Dermis microvascular lymphatic vessel endothelial cell (primary cell): ENCODE measurements at regions not wholly inside any gene's neighbourhood (a gene's known extent, or its start where the extent isn't known, plus 50 kb on each side); places are given as distances from the start of the nearest gene placed in this dataset.
"Not testable (repeated sequence)": the region's sequence is repeated elsewhere in the genome, so short reads cannot be mapped to it uniquely, and the experiment has no call there.

Experiments
- DNase-seq, 2 donors: peaks; one replicate each; pipeline versions ENCODE4 v3.0.0 to v3.0.0-alpha.2; 2010; ENCODE audit warnings: low read depth in 2 of 2

- DNase-seq: no peak
These were observed 1174.6 kb upstream of the LRRTM3 start for GRCh38 chr10:65751218-65751617.

DNA sequence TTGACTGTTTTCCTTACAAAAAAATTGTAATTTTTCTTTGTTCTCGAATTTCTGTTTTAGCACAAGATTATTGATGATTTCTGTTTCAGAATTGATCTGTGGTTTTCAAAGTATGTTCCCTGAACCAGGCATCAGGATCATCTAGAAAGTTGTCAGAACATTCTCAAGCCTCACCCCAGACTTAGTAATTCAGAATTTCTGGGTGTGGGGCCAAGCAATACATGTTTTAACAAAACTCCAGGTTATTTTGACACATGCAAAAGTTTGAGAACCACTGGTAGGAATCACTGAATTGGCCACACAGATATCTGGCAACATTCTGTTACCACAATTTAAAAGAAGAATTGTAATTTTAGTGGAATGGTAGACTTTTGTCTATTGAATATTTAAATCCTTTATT is 1173.9 kb upstream of the LRRTM3 start:
- no peak for DNase-seq

DNA sequence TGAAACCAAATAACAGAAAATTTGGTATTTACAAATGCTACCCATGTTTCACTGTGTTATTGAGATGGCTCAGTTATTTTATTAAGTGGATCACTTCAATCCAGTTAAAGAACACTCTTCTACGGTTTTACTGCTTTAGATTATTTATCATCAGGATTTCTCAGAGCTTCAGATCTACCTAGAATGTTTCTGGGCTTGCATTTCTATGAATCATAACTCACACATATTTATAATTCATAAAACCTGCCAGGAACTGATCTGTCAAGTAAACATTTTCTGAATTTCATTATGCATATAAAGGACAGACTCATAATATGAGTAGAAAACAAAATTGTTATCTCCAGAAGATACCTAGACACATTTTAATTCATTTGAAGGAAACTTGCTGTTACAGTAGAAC is 1172.3 kb upstream of the LRRTM3 start:
- no peak for DNase-seq

GRCh38 chr10:65754112-65754511 is 1171.7 kb upstream of the LRRTM3 start:
- no peak for DNase-seq

- no peak for DNase-seq
These were observed 1163.5 kb upstream of the LRRTM3 start for GRCh38 chr10:65762311-65762710.

GRCh38 chr10:65765006-65765541 is 1160.8 kb upstream of the LRRTM3 start:
- no peak for DNase-seq

- no peak for DNase-seq
These were observed 1156.0 kb upstream of the LRRTM3 start for GRCh38 chr10:65769828-65770227.

- no peak for DNase-seq
These were observed 1147.1 kb upstream of the LRRTM3 start for GRCh38 chr10:65778753-65779152.

GRCh38 chr10:65779985-65780384 is 1145.9 kb upstream of the LRRTM3 start:
- no peak for DNase-seq

DNA sequence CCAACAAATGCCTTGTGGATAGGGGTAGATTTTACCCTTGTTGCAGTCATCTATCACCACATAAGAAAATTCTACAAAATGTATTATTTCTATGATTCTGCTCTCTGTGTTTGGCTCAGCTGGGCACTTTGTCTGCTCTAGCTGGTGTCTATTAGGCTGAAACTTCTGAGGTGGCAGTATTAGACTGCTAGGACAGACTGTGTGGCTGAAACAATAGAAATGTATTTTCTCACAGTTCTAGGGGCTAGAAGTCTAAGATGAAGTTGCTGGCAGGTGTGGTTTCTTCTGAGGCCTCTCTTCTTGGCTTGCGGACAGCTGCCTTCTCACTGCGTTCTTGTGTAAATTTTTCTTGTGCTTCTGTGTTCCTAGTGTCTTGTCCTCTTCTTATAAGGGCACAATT is 1139.6 kb upstream of the LRRTM3 start:
- DNase-seq: no peak

- DNase-seq: no peak
These were observed 1138.3 kb upstream of the LRRTM3 start for GRCh38 chr10:65787571-65787970.

- DNase-seq: no peak
These were observed 1137.6 kb upstream of the LRRTM3 start for GRCh38 chr10:65788271-65788670.

DNA sequence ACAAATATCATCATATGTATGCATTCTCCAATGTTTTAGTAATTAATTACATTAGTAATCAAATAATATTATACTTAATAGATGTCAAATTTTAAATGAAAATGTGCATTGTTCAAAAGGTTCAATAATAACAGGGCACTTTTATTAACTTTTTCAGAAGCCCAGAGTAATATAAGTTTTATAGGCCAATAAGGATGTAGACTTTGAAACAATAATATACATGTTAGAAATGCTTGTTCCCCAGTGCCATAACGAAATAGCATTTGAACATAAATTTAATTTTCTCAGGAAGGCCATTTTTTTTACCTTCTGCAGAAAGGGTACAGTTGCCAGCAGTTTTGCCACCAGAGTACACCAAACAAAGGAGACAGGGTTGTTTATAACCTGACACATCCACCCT is 1133.9 kb upstream of the LRRTM3 start:
- DNase-seq: no peak

DNA sequence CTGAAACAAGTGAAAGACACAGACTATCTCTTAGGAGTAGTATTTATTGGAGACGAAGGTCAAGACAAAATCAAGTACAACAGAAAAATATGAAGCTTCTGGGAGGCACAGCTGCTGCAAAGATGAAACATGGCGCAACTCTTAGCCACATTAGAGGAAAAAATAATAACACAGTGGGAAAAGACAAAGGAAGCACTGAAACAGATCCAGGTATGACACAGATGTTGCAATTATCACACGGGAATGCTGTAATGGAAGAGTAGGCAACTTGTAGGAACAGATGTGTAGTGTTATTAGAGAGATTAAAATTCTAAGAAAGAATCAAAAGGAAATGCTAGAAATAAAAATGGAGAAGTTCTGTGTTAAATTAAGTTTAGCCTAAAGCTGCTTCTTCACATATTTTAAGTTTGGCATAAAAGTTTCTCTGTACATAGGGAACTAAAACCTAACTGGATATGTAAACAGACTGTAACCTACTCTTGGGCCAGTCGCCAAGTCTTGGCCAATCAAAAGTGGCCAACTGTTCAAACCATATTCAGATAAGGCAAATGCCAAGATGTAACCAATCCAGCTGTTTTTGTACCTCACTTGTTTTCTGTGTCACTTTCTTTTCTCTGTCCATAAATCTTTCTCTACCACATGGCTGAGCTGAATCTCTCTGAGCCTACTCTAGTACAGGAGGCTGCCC is 1132.0 kb upstream of the LRRTM3 start:
- DNase-seq: no peak

DNA sequence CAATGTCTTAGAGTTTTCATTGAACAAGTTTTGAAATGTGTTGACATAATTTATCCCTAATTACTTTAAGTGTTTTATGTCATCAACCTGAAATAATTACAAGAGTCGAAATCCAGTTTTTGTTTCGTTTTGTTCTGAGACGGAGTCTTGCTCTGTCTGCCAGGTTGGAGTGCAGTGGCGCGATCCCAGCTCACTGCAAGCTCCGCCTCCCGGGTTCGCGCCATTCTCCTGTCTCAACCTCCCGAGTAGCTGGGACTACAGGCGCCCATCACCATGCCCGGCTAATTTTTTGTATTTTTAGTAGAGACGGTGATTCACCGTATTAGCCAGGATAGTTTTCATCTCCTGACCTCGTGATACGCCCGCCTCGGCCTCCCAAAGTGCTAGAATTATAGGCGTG is 1131.0 kb upstream of the LRRTM3 start:
- DNase-seq: not testable (repeated sequence)

- no peak for DNase-seq
These were observed 1129.4 kb upstream of the LRRTM3 start for GRCh38 chr10:65796472-65796871.

GRCh38 chr10:65798133-65798532 is 1127.7 kb upstream of the LRRTM3 start:
- no peak for DNase-seq

DNA sequence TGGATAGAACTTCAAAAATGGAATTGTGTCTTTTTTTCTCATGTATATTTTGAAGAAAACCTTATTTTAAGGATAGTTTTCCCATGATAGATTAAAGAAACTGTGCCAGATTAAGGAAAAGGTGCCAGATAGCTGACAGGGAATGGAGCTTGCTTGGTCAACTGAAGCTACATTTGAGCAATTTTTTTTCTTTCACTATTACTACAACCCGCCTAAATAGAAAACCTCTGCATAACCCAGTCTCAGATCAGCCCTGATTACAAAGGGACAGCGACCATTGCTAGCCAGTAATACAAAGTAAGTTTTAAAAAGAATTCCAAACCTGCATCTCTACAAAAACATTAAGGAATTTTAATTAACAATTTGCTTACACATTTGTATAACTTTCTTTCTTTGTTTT is 1123.4 kb upstream of the LRRTM3 start:
- DNase-seq: no peak

DNA sequence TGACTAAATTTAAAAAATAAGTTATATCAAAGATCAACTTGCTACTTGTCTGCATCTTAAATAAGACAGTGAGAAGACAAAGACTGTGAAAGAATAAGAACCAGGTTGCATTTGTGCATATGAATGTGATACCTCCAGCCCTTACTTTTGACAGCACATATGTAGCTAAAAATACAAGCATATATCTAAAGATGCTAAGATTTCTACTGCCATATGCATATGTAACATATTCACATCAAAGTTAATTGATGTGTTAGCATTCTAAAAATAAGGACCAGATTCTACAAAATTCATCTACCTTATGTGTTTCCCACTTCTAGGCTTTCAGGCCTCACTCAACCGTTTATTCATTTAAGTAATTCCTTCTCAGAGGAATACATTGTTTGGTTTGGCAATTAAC is 1120.3 kb upstream of the LRRTM3 start:
- DNase-seq: no peak

GRCh38 chr10:65805993-65806392 is 1119.8 kb upstream of the LRRTM3 start:
- no peak for DNase-seq

DNA sequence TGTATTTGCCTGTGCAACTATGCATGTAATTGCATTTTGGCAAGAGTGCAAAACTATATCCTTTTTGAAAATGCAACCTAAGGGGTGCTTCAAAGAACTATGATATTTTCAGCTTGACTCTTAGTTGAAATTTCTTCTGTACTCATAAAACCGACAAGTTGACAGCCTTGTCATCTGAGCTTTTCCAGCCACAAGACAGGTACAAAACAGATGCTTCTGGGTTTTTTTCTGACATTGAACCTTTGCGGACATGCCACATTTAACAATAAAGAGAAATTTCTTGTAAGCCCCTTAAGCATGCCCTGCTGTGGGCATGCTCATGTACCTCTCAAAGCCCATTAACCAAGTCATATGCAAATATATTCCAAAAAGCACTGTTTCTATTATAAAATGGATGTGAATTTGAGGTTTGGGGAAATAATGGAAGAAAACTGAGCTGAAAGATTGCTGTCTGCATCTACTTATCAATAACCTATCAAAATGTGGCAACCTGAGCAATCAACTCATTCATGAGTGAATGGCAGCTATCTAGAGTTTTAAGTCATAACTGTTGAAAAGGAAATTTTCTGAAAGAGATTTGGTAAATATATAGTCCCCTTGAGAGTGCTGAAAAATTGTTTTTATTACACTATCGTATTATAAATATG is 1117.0 kb upstream of the LRRTM3 start:
- no peak for DNase-seq

GRCh38 chr10:65811931-65812525 is 1113.8 kb upstream of the LRRTM3 start:
- DNase-seq: no peak

DNA sequence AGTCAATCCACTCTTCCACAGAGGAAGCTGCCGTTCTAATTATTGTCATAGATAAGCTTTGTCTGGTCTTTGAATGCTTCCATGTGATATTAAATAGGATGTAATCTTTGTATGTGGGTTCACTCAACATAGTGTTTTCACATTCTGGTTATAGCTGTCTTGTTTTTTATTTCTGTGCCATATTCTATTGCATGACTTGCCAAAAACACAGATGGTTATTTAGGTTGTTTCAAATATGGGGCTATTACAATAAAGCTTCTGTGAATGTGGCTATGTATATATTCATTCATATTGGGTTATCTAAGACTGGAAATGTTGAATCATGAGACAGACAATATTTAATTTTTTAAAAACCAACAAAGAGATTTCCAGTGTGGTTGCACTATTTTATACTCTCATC is 1109.3 kb upstream of the LRRTM3 start:
- no peak for DNase-seq
